Activated T-cell treated with anti-CD3 and anti-CD28 coated beads, Interleukin-2, amount 50 U/mL, for 48 hours (primary cell): ENCODE measurements at regions not wholly inside any gene's neighbourhood (a gene's known extent, or its start where the extent isn't known, plus 50 kb on each side); places are given as distances from the start of the nearest gene placed in this dataset.
"Not testable (repeated sequence)": the region's sequence is repeated elsewhere in the genome, so short reads cannot be mapped to it uniquely, and the experiment has no call there.

Experiments used
- DNase-seq, 2 experiments: peaks; one replicate each; pipeline ENCODE4 v3.0.0-alpha.2; 2020

DNA sequence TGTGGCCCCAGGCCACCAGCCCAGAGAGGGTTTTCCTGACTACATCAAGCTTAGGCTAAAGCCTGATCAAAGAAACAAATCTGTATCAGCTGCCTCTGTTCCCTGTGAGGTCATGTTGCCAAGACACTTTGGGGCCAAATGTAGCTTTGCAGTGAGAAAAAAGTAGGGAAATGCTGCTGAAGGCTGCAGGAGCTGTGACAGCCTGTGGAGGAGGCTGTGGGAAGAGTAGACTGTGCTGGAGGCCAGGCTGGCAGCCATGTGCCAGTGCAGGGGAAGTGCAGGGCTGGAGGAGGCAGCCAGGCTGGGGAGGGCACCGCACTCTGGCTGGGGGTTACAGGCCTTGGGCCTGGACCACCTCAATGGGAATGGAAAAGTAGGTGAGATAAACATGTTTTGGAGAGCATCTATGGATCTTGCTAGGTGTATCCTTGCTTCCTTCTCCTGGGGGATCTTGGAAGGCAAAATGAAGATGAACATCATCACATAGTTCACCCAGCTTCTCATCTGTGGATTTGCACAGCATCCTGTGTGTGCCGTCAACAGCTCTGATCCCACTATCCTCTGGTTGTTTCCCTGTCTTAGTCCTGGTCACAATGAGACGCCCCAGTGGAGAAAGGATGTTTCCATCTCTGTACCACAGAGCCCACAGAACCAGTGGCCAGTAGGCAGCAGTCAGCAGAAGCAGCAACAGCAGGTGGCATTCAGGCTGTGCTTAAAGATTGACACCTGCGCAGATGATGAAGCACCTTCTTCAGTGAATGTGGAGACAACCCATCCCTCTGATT lies 103.8 kb upstream of the COPS8 start:
- no peak for DNase-seq

- no peak for DNase-seq
These were observed 102.8 kb upstream of the COPS8 start for GRCh38 chr2:236982693-236983455.

- DNase-seq: no peak
These were observed 101.6 kb upstream of the COPS8 start for GRCh38 chr2:236984046-236984445.

- DNase-seq: no peak
These were observed 99.8 kb upstream of the COPS8 start for GRCh38 chr2:236985761-236986339.

DNA sequence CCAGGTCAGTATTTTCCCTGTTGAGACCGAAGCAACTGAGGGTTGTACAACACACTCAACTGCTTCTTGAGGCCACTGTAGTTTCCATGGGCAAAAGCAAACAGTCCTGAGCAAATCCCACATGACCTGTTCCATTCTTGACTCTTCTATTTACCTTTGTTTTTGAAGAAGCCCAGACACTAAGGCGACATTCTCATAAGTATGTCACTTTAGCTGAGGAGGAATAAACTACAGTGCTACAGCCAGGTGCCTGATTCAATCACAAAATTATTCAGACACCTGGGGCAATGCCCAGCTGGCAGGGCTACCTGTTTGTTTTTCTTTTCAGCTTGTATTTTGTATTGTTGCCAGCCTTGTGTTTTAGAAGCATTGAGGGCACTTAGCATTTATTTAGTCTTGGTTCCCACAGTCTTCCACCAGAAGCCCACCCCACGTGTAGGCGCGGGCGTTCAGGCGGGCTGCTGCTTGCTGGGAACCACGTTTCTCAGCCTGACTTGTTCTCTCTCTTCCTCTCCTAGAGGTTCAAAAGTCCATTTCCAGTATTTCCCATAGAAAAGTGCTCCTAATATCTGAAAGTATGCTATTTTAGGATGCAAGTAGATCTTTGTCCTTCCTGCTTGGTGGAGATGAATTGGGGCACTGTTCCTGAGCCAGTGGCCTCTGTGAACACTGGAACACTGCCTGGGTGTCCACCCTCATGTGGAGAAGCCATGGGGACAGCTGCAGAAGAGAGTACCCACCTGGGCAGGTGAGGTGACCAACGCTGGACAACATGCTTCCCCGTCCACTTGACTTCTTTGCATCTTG lies 99.0 kb upstream of the COPS8 start:
- no peak for DNase-seq

GRCh38 chr2:236988216-236988615 lies 97.5 kb upstream of the COPS8 start:
- DNase-seq: no peak

- DNase-seq: no peak
These were observed 96.7 kb upstream of the COPS8 start for GRCh38 chr2:236988690-236989624.

DNA sequence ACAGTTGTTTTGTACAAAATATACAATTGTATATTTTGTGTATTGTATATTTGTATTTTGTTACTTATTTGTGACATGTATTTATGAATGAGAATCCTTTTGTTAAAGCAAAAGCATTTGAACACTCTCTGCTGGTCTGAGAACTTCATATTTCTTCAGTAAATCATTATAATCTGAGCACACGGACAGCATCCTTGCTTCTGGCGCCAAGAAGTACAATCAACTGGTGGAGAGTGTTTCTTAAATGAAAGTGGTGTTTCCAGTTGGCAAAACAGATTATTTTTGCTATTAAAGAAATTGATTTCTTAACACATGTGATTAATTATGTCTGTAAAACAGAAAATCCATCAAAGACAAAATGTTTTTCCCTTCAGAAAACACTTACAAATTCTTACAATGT lies 95.1 kb upstream of the COPS8 start:
- no peak for DNase-seq

DNA sequence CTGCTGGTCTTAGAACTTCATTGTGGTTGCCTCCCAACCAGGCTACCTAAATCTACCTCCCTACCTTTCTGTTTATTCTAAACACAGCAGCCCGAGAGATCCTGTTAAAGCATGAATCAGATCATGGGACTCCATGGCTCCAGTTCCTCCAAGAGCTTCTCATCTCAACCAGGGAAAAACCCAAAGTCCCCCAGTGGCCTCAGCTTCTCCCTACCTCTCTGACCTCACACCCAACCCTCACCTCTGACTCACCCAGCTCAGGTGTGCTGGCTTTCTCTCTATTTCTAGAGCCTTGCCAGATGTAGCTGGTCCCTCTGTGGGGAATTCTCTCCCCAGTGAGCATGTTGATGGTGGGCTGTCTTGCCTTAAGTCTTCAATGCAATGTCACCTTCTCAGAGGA lies 93.8 kb upstream of the COPS8 start:
- DNase-seq: no peak

- no peak for DNase-seq
These were observed 92.4 kb upstream of the COPS8 start for GRCh38 chr2:236993286-236993685.

- DNase-seq: no peak
These were observed 91.3 kb upstream of the COPS8 start for GRCh38 chr2:236994361-236994760.

DNA sequence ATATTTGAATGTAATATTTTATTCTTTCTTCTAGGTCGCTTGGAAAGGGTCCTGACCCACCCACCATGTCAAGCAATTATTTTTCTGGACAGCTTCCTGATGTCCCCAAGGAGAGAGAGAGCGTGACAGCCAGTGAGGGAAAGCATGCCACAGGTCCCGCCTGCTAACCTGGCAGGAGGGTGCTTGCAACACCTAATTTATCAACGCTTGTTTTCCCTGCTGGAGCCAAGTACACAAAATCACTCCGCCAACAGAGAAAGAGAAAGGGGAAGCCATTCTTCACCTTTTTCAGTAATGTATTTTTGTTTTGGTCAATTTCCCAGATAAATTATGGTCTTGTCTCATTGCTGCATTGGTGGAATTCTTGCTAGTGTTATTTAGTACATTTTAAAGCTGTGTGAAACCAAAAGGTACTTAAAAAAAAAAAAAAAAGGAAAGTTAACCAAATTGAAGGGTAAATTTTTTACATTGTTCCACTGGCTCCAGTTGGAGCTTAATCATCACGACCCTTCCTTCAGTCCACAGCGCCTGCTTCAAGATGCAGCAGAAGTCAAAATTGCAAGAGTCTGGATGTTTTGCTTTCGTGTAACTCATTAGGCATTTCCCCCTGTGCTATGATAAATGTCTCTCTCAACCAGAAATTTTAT lies 88.5 kb upstream of the COPS8 start:
- no peak for DNase-seq

- DNase-seq: no peak
These were observed 87.5 kb upstream of the COPS8 start for GRCh38 chr2:236998236-236998635.

- DNase-seq: no peak
These were observed 86.9 kb upstream of the COPS8 start for GRCh38 chr2:236998758-236999157.

- DNase-seq: no peak
These were observed 85.2 kb upstream of the COPS8 start for GRCh38 chr2:237000481-237000880.

GRCh38 chr2:237005341-237005740 lies 80.3 kb upstream of the COPS8 start:
- DNase-seq: not testable (repeated sequence)

- DNase-seq: no peak
These were observed 74.4 kb upstream of the COPS8 start for GRCh38 chr2:237011206-237011795.

- no peak for DNase-seq
These were observed 73.7 kb upstream of the COPS8 start for GRCh38 chr2:237012004-237012403.

- no peak for DNase-seq
These were observed 73.0 kb upstream of the COPS8 start for GRCh38 chr2:237012577-237013267.
